Natural killer cell treated with Interleukin-12 subunit alpha and Interleukin-12 subunit beta and Interleukin-15 and Interleukin-18, amount 100 ng/mL, for 72 hours (primary cell): ENCODE measurements at regions not wholly inside any gene's neighbourhood (a gene's known extent, or its start where the extent isn't known, plus 50 kb on each side); places are given as distances from the start of the nearest gene placed in this dataset.

ENCODE experiments used
- ATAC-seq, 2 donors: fragments of 150-1000 bp; cut with Tn5 transposase in 1 of 2; sonication (Bioruptor Pico), chemical (Tn5 transposase) in 1 of 2; 2 replicates each; pipeline ENCODE4 v1.10.0; 2021
- DNase-seq: peaks from one replicate; pipeline ENCODE4 v3.0.0; 2022; ENCODE audit warnings: low spot score
- H3K27ac Mint-ChIP-seq, 2 donors: 1 replicate in 1 of 2; 2 replicates in 1 of 2; pipeline ENCODE4 v1.8.0; 2022; ENCODE audit warnings: mixed read lengths in 2 of 2, mild to moderate bottlenecking in 1 of 2, moderate library complexity in 1 of 2
- H3K27me3 Mint-ChIP-seq, 2 donors: 1 replicate in 1 of 2; 2 replicates in 1 of 2; pipeline ENCODE4 v1.8.0; 2022; ENCODE audit warnings: mixed read lengths in 2 of 2
- H3K36me3 Mint-ChIP-seq: one replicate; pipeline ENCODE4 v1.8.0; 2022; ENCODE audit warnings: mixed read lengths
- H3K4me1 Mint-ChIP-seq, 2 donors: 1 replicate in 1 of 2; 2 replicates in 1 of 2; pipeline ENCODE4 v1.8.0; 2022; ENCODE audit warnings: low read depth in 2 of 2, mixed read lengths in 2 of 2, mild to moderate bottlenecking in 1 of 2
- H3K4me3 Mint-ChIP-seq: one replicate; pipeline ENCODE4 v1.8.0; 2022; ENCODE audit warnings: mixed read lengths
- H3K9me3 Mint-ChIP-seq: 2 replicates; pipeline ENCODE4 v1.8.0; 2022; ENCODE audit warnings: mixed read lengths

- Mint-ChIP-seq H3K36me3 (no peaks in the 10 kb centered on the region), H3K27me3 (peaks cover 0 to 2% of the 10 kb centered on the region in 2 donors), H3K4me3 (no peak overlapping the region), H3K27ac (no peak overlapping the region), H3K9me3 (no peaks in the 10 kb centered on the region), H3K4me1 (no peaks in the 10 kb centered on the region)
- no peak for ATAC-seq
- no peak for DNase-seq
These were observed 97.6 kb downstream of the CD164 start for GRCh38 chr6:109284675-109285074.

GRCh38 chr6:109282756-109283155 lies 99.5 kb downstream of the CD164 start:
- no peak overlapping the region for H3K27ac Mint-ChIP-seq
- H3K36me3 Mint-ChIP-seq: no peaks in the 10 kb centered on the region
- no peak for ATAC-seq
- no peaks in the 10 kb centered on the region for H3K4me1 Mint-ChIP-seq
- DNase-seq: no peak
- no peak overlapping the region for H3K4me3 Mint-ChIP-seq
- H3K27me3 Mint-ChIP-seq: peaks cover 0 to 2% of the 10 kb centered on the region in 2 donors
- H3K9me3 Mint-ChIP-seq: no peaks in the 10 kb centered on the region

- Mint-ChIP-seq H3K4me3 (no peak overlapping the region), H3K36me3 (no peaks in the 10 kb centered on the region), H3K27me3 (peaks cover 0 to 2% of the 10 kb centered on the region in 2 donors), H3K27ac (no peak overlapping the region), H3K4me1 (no peaks in the 10 kb centered on the region), H3K9me3 (no peaks in the 10 kb centered on the region)
- ATAC-seq: no peak
- no peak for DNase-seq
These were observed 102.6 kb downstream of the CD164 start for GRCh38 chr6:109279628-109280027.

GRCh38 chr6:109271622-109272021 lies 110.6 kb downstream of the CD164 start:
- no peaks in the 10 kb centered on the region for H3K27me3 Mint-ChIP-seq
- no peak for ATAC-seq
- no peaks in the 10 kb centered on the region for H3K4me1 Mint-ChIP-seq
- H3K4me3 Mint-ChIP-seq: no peak overlapping the region
- H3K9me3 Mint-ChIP-seq: peaks cover 4% of the 10 kb centered on the region
- no peak for DNase-seq
- H3K27ac Mint-ChIP-seq: no peak overlapping the region
- peaks cover 12% of the 10 kb centered on the region for H3K36me3 Mint-ChIP-seq

- no peaks in the 10 kb centered on the region for H3K4me1 Mint-ChIP-seq
- H3K27ac Mint-ChIP-seq: no peak overlapping the region
- no peak for ATAC-seq
- H3K36me3 Mint-ChIP-seq: peaks cover 12% of the 10 kb centered on the region
- peaks cover 4% of the 10 kb centered on the region for H3K9me3 Mint-ChIP-seq
- DNase-seq: no peak
- H3K27me3 Mint-ChIP-seq: no peaks in the 10 kb centered on the region
- no peak overlapping the region for H3K4me3 Mint-ChIP-seq
These were observed 112.2 kb downstream of the CD164 start for GRCh38 chr6:109269953-109270517.

GRCh38 chr6:109269057-109269456 lies 113.2 kb downstream of the CD164 start:
- ATAC-seq (no peak), DNase-seq (no peak)
- peaks cover 4% of the 10 kb centered on the region for H3K9me3 Mint-ChIP-seq
- H3K27me3 Mint-ChIP-seq: no peaks in the 10 kb centered on the region
- no peaks in the 10 kb centered on the region for H3K4me1 Mint-ChIP-seq
- H3K36me3 Mint-ChIP-seq: peaks cover 12% of the 10 kb centered on the region
- no peak overlapping the region for H3K27ac Mint-ChIP-seq
- no peak overlapping the region for H3K4me3 Mint-ChIP-seq

GRCh38 chr6:109265530-109265929 lies 116.7 kb downstream of the CD164 start:
- Mint-ChIP-seq H3K4me3 (no peak overlapping the region), H3K27me3 (no peaks in the 10 kb centered on the region), H3K27ac (no peak overlapping the region), H3K9me3 (peaks cover 4% of the 10 kb centered on the region), H3K36me3 (peaks cover 12% of the 10 kb centered on the region), H3K4me1 (no peaks in the 10 kb centered on the region)
- no peak for DNase-seq
- ATAC-seq: no peak

- no peak overlapping the region for H3K27ac Mint-ChIP-seq
- ATAC-seq: no peak
- peaks cover 4% of the 10 kb centered on the region for H3K9me3 Mint-ChIP-seq
- peaks cover 5% of the 10 kb centered on the region for H3K36me3 Mint-ChIP-seq
- no peaks in the 10 kb centered on the region for H3K4me1 Mint-ChIP-seq
- H3K27me3 Mint-ChIP-seq: no peaks in the 10 kb centered on the region
- DNase-seq: no peak
- H3K4me3 Mint-ChIP-seq: no peak overlapping the region
These were observed 118.2 kb downstream of the CD164 start for GRCh38 chr6:109263873-109264700.

GRCh38 chr6:109262261-109262660 lies 120.0 kb downstream of the CD164 start:
- DNase-seq (no peak), ATAC-seq (no peak)
- Mint-ChIP-seq H3K36me3 (no peaks in the 10 kb centered on the region), H3K27ac (no peak overlapping the region), H3K4me3 (no peak overlapping the region), H3K9me3 (no peaks in the 10 kb centered on the region), H3K4me1 (no peaks in the 10 kb centered on the region), H3K27me3 (no peaks in the 10 kb centered on the region)

GRCh38 chr6:109261811-109262210 lies 120.5 kb downstream of the CD164 start:
- ATAC-seq: no peak
- no peaks in the 10 kb centered on the region for H3K27me3 Mint-ChIP-seq
- no peaks in the 10 kb centered on the region for H3K9me3 Mint-ChIP-seq
- no peak overlapping the region for H3K4me3 Mint-ChIP-seq
- no peaks in the 10 kb centered on the region for H3K4me1 Mint-ChIP-seq
- DNase-seq: no peak
- no peaks in the 10 kb centered on the region for H3K36me3 Mint-ChIP-seq
- no peak overlapping the region for H3K27ac Mint-ChIP-seq

- ATAC-seq (no peak), DNase-seq (no peak)
- no peak overlapping the region for H3K27ac Mint-ChIP-seq
- no peaks in the 10 kb centered on the region for H3K9me3 Mint-ChIP-seq
- H3K4me3 Mint-ChIP-seq: no peak overlapping the region
- no peaks in the 10 kb centered on the region for H3K4me1 Mint-ChIP-seq
- H3K36me3 Mint-ChIP-seq: no peaks in the 10 kb centered on the region
- H3K27me3 Mint-ChIP-seq: no peaks in the 10 kb centered on the region
These were observed 121.6 kb downstream of the CD164 start for GRCh38 chr6:109260701-109261100.

GRCh38 chr6:109260126-109260525 lies 122.1 kb downstream of the CD164 start:
- ATAC-seq (no peak), DNase-seq (no peak)
- H3K4me1 Mint-ChIP-seq: no peaks in the 10 kb centered on the region
- H3K4me3 Mint-ChIP-seq: no peak overlapping the region
- H3K9me3 Mint-ChIP-seq: no peaks in the 10 kb centered on the region
- no peaks in the 10 kb centered on the region for H3K27me3 Mint-ChIP-seq
- H3K36me3 Mint-ChIP-seq: no peaks in the 10 kb centered on the region
- H3K27ac Mint-ChIP-seq: no peak overlapping the region

- no peak overlapping the region for H3K27ac Mint-ChIP-seq
- no peak overlapping the region for H3K4me3 Mint-ChIP-seq
- no peaks in the 10 kb centered on the region for H3K4me1 Mint-ChIP-seq
- no peaks in the 10 kb centered on the region for H3K27me3 Mint-ChIP-seq
- H3K36me3 Mint-ChIP-seq: no peaks in the 10 kb centered on the region
- no peak for DNase-seq
- ATAC-seq: no peak
- no peaks in the 10 kb centered on the region for H3K9me3 Mint-ChIP-seq
These were observed 124.1 kb downstream of the CD164 start for GRCh38 chr6:109258129-109258528.

- H3K4me3 Mint-ChIP-seq: no peak overlapping the region
- no peak for DNase-seq
These were observed 124.8 kb downstream of the CD164 start for GRCh38 chr6:109257494-109257893.

More at GRCh38 chr6:109257494-109257893, 124.8 kb downstream of the CD164 start:
- no peaks in the 10 kb centered on the region for H3K36me3 Mint-ChIP-seq
- H3K9me3 Mint-ChIP-seq: no peaks in the 10 kb centered on the region
- no peaks in the 10 kb centered on the region for H3K4me1 Mint-ChIP-seq
- no peak for ATAC-seq
- H3K27ac Mint-ChIP-seq: no peak overlapping the region
- H3K27me3 Mint-ChIP-seq: peaks cover 0 to 2% of the 10 kb centered on the region in 2 donors
